ENCODE measurements at regions not wholly inside any gene's neighbourhood (a gene's known extent, or its start where the extent isn't known, plus 50 kb on each side); places are given as distances from the start of the nearest gene placed in this dataset.

DNA sequence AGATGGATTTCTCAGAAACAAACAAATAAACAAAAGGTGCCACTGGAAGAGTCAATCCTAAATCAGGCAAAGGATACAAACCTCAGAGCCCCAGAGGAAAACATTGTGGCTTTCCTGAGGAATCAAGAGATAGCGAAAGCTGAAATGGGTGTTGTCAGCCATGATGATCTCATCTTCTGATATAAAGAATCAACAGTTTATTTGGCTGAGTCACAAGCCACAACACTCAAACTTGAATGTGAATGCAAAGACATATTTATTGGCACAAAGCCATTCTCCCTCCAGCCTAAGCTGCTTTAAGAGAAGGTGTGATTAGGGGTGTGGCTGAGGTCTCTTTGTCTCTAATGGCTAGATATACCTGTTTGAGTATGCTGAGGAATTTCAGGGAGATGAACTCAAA, 73.3 kb upstream of the NREP start:
- TF ChIP-seq GATA2 (IDR thresholded peaks at IDR 0.05; ENCODE audit: low read depth, low read length), result no peak
- TF ChIP-seq GATA3 (IDR thresholded peaks at IDR 0.05; ENCODE audit: low read depth, low read length), result no peak

Measured in SH-SY5Y (cell line).